ENCODE measurements at regions not wholly inside any gene's neighbourhood (a gene's known extent, or its start where the extent isn't known, plus 50 kb on each side); places are given as distances from the start of the nearest gene placed in this dataset.

DNA sequence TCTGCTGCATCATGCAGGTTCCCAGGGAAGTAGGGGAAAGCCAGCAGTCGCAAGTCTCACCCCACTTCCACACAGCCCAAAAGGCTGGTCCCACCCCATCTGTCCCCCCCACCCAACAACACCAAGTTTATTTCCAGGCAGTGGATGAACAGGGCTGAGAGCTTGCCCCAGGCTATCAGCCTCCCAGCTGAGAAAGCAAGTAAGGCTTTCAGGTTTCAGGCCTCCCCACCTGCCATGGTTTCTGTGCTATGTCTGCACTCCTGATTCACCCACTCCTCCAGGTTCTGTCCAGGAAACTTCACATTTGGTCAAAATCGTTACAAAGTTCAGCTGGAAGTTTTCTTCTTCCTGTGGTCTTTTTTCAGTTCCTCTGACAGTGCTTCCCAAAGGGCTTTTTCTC is 97.5 kb upstream of the HS3ST3A1 start (continued):
- no peak for TF ChIP-seq ZNF331 (CRISPR knock-in tag; IDR thresholded peaks at IDR 0.05; ENCODE audit: low read depth)
- TF ChIP-seq, protein P1, sequence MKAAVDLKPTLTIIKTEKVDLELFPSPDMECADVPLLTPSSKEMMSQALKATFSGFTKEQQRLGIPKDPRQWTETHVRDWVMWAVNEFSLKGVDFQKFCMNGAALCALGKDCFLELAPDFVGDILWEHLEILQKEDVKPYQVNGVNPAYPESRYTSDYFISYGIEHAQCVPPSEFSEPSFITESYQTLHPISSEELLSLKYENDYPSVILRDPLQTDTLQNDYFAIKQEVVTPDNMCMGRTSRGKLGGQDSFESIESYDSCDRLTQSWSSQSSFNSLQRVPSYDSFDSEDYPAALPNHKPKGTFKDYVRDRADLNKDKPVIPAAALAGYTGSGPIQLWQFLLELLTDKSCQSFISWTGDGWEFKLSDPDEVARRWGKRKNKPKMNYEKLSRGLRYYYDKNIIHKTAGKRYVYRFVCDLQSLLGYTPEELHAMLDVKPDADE (IDR thresholded peaks at IDR 0.05), result no peak
- no peak for TF ChIP-seq POLR2AphosphoS5 (IDR thresholded peaks at IDR 0.05; ENCODE audit: low read depth)
- no peak for TF ChIP-seq CREB1 (CRISPR knock-in tag; IDR thresholded peaks at IDR 0.05; ENCODE audit: low read depth)
- no peak for TF ChIP-seq EZH2phosphoT487 (IDR thresholded peaks at IDR 0.05; ENCODE audit: unreplicated experiment)

DNA sequence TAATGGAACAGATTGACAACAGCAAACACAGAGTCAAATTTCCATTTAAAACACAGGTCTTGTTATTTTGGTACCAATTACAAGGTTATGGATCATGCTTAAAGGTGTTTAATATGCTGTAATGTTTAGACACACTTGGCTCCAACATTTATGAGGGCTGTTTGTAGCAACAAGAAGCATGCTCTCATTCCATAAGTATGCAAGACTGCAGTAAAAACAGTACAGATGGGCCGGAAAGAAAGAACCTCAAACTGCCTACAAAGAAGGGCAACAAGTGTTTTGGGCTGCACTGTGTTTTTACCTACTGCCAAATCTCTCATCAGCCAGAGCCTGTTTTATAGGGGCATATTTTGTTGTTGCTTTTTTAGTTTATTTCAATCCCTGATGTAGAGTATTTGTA is 100.5 kb upstream of the HS3ST3A1 start:
- Histone ChIP-seq H3K27me3 (ENCODE audit: insufficient read depth) (no peaks in the 10 kb centered on the region), H3K4me1 (ENCODE audit: insufficient read depth) (no peaks in the 10 kb centered on the region), H4K20me1 (replicated peaks; ENCODE audit: insufficient read depth) (no peaks in the 10 kb centered on the region), H2AFZ (no peak overlapping the region), H3K9me2 (ENCODE audit: insufficient read depth) (peaks cover 12% of the 10 kb centered on the region; the same call in 1 of the 2 replicates), H3K27ac (ENCODE audit: low read depth) (no peak overlapping the region), H3K79me2 (replicated peaks; ENCODE audit: insufficient read depth) (no peaks in the 10 kb centered on the region), H3K4me3 (no peak overlapping the region), H3K4me2 (no peak overlapping the region), H3K36me3 (ENCODE audit: insufficient read depth) (no peaks in the 10 kb centered on the region), H3F3A (replicated peaks; ENCODE audit: low read depth) (no peaks in the 10 kb centered on the region)
- no peak for DNase-seq (ENCODE audit: low spot score)
- no peak overlapping the region for H3K4me3 Mint-ChIP-seq
- H3K4me1 Mint-ChIP-seq, result peaks cover 7% of the 10 kb centered on the region
- ATAC-seq, result no peak
- peaks cover 3% of the 10 kb centered on the region for H3K27me3 Mint-ChIP-seq (ENCODE audit: insufficient read depth, low read depth, poor library complexity)
- H3K36me3 Mint-ChIP-seq (ENCODE audit: low read depth), result peaks cover 2% of the 10 kb centered on the region; the same call in 2 of the 3 replicates
- no peaks in the 10 kb centered on the region for H3K9me3 Mint-ChIP-seq
- no peak overlapping the region for H3K27ac Mint-ChIP-seq
- TF ChIP-seq JUNB (IDR thresholded peaks at IDR 0.05; ENCODE audit: unreplicated experiment) (no peak), EZH2 (IDR thresholded peaks at IDR 0.05; ENCODE audit: low read depth, unreplicated experiment) (no peak), STAT1 (IDR thresholded peaks at IDR 0.05; ENCODE audit: unreplicated experiment) (no peak), CREB1 (CRISPR knock-in tag; IDR thresholded peaks at IDR 0.05; ENCODE audit: low read depth) (no peak), EZH2phosphoT487 (IDR thresholded peaks at IDR 0.05; ENCODE audit: unreplicated experiment) (no peak), ZNF114 (CRISPR knock-in tag; IDR thresholded peaks at IDR 0.05) (no peak)
- TF ChIP-seq, protein P2, sequence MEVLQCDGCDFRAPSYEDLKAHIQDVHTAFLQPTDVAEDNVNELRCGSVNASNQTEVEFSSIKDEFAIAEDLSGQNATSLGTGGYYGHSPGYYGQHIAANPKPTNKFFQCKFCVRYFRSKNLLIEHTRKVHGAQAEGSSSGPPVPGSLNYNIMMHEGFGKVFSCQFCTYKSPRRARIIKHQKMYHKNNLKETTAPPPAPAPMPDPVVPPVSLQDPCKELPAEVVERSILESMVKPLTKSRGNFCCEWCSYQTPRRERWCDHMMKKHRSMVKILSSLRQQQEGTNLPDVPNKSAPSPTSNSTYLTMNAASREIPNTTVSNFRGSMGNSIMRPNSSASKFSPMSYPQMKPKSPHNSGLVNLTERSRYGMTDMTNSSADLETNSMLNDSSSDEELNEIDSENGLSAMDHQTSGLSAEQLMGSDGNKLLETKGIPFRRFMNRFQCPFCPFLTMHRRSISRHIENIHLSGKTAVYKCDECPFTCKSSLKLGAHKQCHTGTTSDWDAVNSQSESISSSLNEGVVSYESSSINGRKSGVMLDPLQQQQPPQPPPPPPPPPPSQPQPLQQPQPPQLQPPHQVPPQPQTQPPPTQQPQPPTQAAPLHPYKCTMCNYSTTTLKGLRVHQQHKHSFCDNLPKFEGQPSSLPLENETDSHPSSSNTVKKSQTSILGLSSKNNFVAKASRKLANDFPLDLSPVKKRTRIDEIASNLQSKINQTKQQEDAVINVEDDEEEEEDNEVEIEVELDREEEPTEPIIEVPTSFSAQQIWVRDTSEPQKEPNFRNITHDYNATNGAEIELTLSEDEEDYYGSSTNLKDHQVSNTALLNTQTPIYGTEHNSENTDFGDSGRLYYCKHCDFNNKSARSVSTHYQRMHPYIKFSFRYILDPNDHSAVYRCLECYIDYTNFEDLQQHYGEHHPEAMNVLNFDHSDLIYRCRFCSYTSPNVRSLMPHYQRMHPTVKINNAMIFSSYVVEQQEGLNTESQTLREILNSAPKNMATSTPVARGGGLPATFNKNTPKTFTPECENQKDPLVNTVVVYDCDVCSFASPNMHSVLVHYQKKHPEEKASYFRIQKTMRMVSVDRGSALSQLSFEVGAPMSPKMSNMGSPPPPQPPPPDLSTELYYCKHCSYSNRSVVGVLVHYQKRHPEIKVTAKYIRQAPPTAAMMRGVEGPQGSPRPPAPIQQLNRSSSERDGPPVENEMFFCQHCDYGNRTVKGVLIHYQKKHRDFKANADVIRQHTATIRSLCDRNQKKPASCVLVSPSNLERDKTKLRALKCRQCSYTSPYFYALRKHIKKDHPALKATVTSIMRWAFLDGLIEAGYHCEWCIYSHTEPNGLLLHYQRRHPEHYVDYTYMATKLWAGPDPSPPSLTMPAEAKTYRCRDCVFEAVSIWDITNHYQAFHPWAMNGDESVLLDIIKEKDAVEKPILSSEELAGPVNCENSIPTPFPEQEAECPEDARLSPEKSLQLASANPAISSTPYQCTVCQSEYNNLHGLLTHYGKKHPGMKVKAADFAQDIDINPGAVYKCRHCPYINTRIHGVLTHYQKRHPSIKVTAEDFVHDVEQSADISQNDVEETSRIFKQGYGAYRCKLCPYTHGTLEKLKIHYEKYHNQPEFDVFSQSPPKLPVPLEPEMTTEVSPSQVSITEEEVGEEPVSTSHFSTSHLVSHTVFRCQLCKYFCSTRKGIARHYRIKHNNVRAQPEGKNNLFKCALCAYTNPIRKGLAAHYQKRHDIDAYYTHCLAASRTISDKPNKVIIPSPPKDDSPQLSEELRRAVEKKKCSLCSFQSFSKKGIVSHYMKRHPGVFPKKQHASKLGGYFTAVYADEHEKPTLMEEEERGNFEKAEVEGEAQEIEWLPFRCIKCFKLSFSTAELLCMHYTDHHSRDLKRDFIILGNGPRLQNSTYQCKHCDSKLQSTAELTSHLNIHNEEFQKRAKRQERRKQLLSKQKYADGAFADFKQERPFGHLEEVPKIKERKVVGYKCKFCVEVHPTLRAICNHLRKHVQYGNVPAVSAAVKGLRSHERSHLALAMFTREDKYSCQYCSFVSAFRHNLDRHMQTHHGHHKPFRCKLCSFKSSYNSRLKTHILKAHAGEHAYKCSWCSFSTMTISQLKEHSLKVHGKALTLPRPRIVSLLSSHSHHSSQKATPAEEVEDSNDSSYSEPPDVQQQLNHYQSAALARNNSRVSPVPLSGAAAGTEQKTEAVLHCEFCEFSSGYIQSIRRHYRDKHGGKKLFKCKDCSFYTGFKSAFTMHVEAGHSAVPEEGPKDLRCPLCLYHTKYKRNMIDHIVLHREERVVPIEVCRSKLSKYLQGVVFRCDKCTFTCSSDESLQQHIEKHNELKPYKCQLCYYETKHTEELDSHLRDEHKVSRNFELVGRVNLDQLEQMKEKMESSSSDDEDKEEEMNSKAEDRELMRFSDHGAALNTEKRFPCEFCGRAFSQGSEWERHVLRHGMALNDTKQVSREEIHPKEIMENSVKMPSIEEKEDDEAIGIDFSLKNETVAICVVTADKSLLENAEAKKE (CRISPR knock-in tag; IDR thresholded peaks at IDR 0.05), result no peak
- TF ChIP-seq, protein P3, sequence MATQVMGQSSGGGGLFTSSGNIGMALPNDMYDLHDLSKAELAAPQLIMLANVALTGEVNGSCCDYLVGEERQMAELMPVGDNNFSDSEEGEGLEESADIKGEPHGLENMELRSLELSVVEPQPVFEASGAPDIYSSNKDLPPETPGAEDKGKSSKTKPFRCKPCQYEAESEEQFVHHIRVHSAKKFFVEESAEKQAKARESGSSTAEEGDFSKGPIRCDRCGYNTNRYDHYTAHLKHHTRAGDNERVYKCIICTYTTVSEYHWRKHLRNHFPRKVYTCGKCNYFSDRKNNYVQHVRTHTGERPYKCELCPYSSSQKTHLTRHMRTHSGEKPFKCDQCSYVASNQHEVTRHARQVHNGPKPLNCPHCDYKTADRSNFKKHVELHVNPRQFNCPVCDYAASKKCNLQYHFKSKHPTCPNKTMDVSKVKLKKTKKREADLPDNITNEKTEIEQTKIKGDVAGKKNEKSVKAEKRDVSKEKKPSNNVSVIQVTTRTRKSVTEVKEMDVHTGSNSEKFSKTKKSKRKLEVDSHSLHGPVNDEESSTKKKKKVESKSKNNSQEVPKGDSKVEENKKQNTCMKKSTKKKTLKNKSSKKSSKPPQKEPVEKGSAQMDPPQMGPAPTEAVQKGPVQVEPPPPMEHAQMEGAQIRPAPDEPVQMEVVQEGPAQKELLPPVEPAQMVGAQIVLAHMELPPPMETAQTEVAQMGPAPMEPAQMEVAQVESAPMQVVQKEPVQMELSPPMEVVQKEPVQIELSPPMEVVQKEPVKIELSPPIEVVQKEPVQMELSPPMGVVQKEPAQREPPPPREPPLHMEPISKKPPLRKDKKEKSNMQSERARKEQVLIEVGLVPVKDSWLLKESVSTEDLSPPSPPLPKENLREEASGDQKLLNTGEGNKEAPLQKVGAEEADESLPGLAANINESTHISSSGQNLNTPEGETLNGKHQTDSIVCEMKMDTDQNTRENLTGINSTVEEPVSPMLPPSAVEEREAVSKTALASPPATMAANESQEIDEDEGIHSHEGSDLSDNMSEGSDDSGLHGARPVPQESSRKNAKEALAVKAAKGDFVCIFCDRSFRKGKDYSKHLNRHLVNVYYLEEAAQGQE (IDR thresholded peaks at IDR 0.05; ENCODE audit: unreplicated experiment), result no peak
- TF ChIP-seq, protein P4, sequence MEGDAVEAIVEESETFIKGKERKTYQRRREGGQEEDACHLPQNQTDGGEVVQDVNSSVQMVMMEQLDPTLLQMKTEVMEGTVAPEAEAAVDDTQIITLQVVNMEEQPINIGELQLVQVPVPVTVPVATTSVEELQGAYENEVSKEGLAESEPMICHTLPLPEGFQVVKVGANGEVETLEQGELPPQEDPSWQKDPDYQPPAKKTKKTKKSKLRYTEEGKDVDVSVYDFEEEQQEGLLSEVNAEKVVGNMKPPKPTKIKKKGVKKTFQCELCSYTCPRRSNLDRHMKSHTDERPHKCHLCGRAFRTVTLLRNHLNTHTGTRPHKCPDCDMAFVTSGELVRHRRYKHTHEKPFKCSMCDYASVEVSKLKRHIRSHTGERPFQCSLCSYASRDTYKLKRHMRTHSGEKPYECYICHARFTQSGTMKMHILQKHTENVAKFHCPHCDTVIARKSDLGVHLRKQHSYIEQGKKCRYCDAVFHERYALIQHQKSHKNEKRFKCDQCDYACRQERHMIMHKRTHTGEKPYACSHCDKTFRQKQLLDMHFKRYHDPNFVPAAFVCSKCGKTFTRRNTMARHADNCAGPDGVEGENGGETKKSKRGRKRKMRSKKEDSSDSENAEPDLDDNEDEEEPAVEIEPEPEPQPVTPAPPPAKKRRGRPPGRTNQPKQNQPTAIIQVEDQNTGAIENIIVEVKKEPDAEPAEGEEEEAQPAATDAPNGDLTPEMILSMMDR (conservative IDR thresholded peaks at IDR 0.05; ENCODE audit: low read depth in 2 of 2), result no peak
- TF ChIP-seq, protein P1 (IDR thresholded peaks at IDR 0.05), result no peak

Data from GM23338 (cell line).